ENCODE measurements at regions not wholly inside any gene's neighbourhood (a gene's known extent, or its start where the extent isn't known, plus 50 kb on each side); places are given as distances from the start of the nearest gene placed in this dataset.

DNA sequence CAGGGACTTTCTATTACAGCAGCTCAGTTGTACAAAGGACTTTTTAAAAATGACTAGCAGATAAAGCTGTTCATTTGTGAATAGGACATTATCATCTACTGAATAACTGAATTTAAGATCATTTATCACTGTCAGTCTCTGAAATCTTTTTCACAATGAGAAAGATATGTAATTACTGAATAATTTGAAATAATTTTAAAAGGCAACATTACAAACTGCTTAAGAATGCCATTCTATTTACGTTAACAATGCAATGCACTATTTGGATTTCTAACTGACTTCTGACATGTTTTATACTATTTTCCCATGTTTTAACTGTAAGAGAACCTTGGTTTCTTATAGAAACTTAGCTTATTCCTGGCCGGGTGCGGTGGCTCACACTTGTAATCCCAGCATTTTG, 2033.0 kb upstream of the PCDH20 start:
- peak; percentile 40 for ATAC-seq (ENCODE audit: low read depth)
- no TSS peak for BruUV-seq (replicated peaks)
- Histone ChIP-seq H3K4me2 (ENCODE audit: low read depth, low read length) (no peak overlapping the region), H4K8ac (ENCODE audit: low read depth in 2 of 2, low read length in 2 of 2) (peak overlapping the region in 1 of 2 experiments; percentile 35; a peak in 1 of 4 replicates), H3K4ac (ENCODE audit: low read depth, low read length) (no peak overlapping the region), H3K27ac (ENCODE audit: insufficient read depth, low read length) (peak overlapping the region; percentile 49), H2BK120ac (ENCODE audit: low read depth, low read length) (no peak overlapping the region), H3K4me3 (ENCODE audit: insufficient read depth, low read depth, low read length) (no peak overlapping the region), H4K5ac (ENCODE audit: low read depth, low read length) (0 out of 2 replicates have a peak overlapping the region, but pooled peaks have one; percentile 23), H2AK5ac (ENCODE audit: low read depth, low read length) (no peak overlapping the region), H3K4me1 (ENCODE audit: control insufficient read depth, insufficient read depth, low read length) (peaks cover 2% of the 10 kb centered on the region), H3K14ac (replicated peaks; ENCODE audit: low read depth, low read length) (0 out of 2 replicates have a peak overlapping the region, but pooled peaks have one; percentile 9), H3K9me3 (ENCODE audit: control insufficient read depth, insufficient read depth, low read length) (no peaks in the 10 kb centered on the region), H3K27me3 (ENCODE audit: control insufficient read depth, insufficient read depth, low read length) (no peaks in the 10 kb centered on the region), H3K9ac (ENCODE audit: low read depth, low read length) (no peak overlapping the region), H2AK9ac (replicated peaks; ENCODE audit: low read depth, low read length, poor library complexity) (no peak overlapping the region), H3K36me3 (ENCODE audit: control insufficient read depth, insufficient read depth, low read length) (no peaks in the 10 kb centered on the region), H3K79me1 (ENCODE audit: low read depth in 1 of 2, low read length in 2 of 2) (no peaks in the 10 kb centered on the region), H3K23ac (ENCODE audit: low read depth, low read length) (no peak overlapping the region), H4K91ac (ENCODE audit: insufficient read depth, low read depth, low read length) (no peak overlapping the region), H3K56ac (ENCODE audit: extremely low read depth, insufficient read depth, low read length) (no peak overlapping the region; the same call in 1 of the 2 replicates), H2BK20ac (ENCODE audit: low read depth, low read length) (no peak overlapping the region), H2AFZ (replicated peaks; ENCODE audit: low read length, poor library complexity) (no peak overlapping the region), H3K18ac (ENCODE audit: low read depth, low read length) (peak overlapping the region; percentile 76; the same call in 1 of the 2 replicates), H4K20me1 (ENCODE audit: insufficient read depth, low read length) (no peaks in the 10 kb centered on the region), H3K9me1 (ENCODE audit: insufficient read depth, low read length) (no peaks in the 10 kb centered on the region), H2BK15ac (ENCODE audit: low read depth, low read length) (no peak overlapping the region), H2BK5ac (ENCODE audit: low read depth, low read length, poor library complexity, severe bottlenecking) (peak overlapping the region; percentile 74)
- WGBS, 2 experiments (ENCODE audit: extremely low coverage in 2 of 2, insufficient read length in 1 of 2) = no CpG with 5 or more reads among the region's 3 CpGs
- intact Hi-C loops (cut with micrococcal nuclease) = no loop called here
- in situ Hi-C loops (cut with MboI; ENCODE audit: low sequenced_read_pairs) = no loop called here
- ChIA-PET CTCF (no interaction called here), POLR2A (ENCODE audit: unreplicated experiment) (no interaction called here)
- peak; percentile 40 for DNase-seq
- TF ChIP-seq, protein P1, sequence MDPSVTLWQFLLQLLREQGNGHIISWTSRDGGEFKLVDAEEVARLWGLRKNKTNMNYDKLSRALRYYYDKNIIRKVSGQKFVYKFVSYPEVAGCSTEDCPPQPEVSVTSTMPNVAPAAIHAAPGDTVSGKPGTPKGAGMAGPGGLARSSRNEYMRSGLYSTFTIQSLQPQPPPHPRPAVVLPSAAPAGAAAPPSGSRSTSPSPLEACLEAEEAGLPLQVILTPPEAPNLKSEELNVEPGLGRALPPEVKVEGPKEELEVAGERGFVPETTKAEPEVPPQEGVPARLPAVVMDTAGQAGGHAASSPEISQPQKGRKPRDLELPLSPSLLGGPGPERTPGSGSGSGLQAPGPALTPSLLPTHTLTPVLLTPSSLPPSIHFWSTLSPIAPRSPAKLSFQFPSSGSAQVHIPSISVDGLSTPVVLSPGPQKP (IDR thresholded peaks at IDR 0.05; ENCODE audit: borderline replicate concordance, low read depth, low read length) = no peak
- no peak for TF ChIP-seq CEBPB (IDR thresholded peaks at IDR 0.05; ENCODE audit: low read depth, low read length)
- TF ChIP-seq CTCF (conservative IDR thresholded peaks at IDR 0.05; ENCODE audit: low read depth, low read length) = no peak
- TF ChIP-seq POLR2A (IDR thresholded peaks at IDR 0.05; ENCODE audit: low read depth, low read length) = no peak
- TF ChIP-seq NFE2L2 (IDR thresholded peaks at IDR 0.05; ENCODE audit: low read depth, low read length) = no peak
- dilution Hi-C loops (cut with HindIII; ENCODE audit: low sequenced_read_pairs, unreplicated experiment) = no loop called here
